HFF-Myc (cell line): ENCODE measurements at regions not wholly inside any gene's neighbourhood (a gene's known extent, or its start where the extent isn't known, plus 50 kb on each side); places are given as distances from the start of the nearest gene placed in this dataset.
"Not testable (repeated sequence)": the region's sequence is repeated elsewhere in the genome, so short reads cannot be mapped to it uniquely, and the experiment has no call there.

Experiments
- DNase-seq: peaks from one replicate; pipeline ENCODE4 v3.0.0-alpha.2; 2011; ENCODE audit warnings: low read depth; ENCODE audit errors: extremely low read depth
- H3K4me3 ChIP-seq: replicated peaks from 2 replicates; pipeline ENCODE4 v1.5.1; 2011; ENCODE audit warnings: low read depth, mild to moderate bottlenecking, control low read depth, low read length
- TF ChIP-seq, protein P1 (sequence below): IDR thresholded peaks from 2 replicates; pipeline ENCODE4 v1.5.1; 2012; ENCODE audit warnings: mild to moderate bottlenecking, low read depth, low read length, control low read depth; ENCODE audit errors: missing control alignments

DNA sequence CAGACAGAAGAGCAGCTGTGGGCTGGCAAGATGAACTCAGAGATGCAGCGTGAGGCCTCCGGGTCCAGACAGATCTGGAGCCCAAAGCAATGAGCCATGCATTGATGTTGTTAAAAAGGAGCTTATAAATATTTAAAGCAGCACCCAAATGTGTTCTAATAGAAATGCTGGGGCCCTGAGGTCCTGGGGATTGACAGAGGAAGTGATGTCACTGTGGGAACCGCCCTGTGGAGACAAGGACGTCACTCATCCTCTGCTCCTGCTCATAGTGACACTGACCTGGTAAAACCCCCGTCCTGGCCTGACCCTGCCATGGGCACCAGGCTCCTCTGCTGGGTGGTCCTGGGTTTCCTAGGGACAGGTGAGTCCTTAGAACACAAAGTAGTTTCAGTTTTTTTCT, 197.0 kb upstream of the PRSS58 start:
- DNase-seq, result no peak
- TF ChIP-seq, protein P1, sequence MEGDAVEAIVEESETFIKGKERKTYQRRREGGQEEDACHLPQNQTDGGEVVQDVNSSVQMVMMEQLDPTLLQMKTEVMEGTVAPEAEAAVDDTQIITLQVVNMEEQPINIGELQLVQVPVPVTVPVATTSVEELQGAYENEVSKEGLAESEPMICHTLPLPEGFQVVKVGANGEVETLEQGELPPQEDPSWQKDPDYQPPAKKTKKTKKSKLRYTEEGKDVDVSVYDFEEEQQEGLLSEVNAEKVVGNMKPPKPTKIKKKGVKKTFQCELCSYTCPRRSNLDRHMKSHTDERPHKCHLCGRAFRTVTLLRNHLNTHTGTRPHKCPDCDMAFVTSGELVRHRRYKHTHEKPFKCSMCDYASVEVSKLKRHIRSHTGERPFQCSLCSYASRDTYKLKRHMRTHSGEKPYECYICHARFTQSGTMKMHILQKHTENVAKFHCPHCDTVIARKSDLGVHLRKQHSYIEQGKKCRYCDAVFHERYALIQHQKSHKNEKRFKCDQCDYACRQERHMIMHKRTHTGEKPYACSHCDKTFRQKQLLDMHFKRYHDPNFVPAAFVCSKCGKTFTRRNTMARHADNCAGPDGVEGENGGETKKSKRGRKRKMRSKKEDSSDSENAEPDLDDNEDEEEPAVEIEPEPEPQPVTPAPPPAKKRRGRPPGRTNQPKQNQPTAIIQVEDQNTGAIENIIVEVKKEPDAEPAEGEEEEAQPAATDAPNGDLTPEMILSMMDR, result no peak
- H3K4me3 ChIP-seq, result no peak overlapping the region

DNA sequence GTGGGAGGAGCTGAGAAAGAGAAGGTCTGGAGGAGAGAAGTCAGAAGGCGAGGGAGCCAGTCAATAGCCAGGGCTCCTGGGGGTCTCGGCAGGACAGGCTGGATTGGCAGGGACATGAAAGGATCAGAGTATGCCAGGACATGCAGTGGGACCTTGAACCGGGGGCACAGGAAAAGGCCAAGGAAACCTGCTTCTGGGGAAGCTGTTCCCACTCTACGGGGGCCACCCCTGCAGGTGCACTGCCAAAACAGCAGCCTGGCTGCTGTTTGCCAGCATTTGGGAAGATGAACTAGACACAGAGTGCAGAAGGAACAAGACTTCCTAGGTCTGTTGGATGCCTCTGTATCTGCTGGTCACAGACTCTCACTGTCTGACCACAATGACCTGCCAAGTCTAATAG, 194.9 kb upstream of the PRSS58 start:
- no peak for DNase-seq
- TF ChIP-seq, protein P1, result no peak
- no peak overlapping the region for H3K4me3 ChIP-seq

DNA sequence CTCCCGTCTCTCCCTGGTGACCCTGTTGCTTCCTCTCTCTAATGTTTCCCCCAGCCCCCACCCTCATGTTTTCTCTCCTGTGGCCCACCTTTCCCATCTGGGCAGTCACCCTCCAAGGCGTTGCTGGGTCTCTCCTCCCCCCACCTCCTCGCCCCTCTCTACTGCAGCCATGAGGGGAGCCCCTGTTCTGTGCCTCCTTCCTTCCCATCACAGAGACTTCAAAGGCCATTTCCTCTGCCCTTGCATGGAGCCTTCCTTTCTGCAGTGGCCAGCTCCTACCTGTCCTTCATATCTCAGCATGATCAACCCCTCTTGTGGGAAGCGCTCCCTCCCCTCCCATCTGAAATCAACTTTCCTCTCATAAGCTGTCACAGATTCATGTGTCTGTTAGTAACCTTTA, 194.0 kb upstream of the PRSS58 start:
- no peak for DNase-seq
- TF ChIP-seq, protein P1, result no peak

DNA sequence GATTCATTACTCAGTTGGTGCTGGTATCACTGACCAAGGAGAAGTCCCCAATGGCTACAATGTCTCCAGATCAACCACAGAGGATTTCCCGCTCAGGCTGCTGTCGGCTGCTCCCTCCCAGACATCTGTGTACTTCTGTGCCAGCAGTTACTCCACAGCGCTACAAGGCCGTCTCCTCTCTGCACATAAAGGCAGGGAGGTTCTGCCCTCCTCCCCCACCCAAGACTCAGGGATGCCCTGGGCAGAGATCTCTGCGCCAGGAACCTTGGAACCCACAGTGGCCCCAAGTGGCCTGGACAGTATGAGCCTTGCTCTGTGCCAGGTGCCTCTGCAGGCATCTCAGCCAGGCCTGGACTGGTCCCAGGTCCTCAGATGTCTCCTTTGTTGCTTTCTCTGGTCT, 193.4 kb upstream of the PRSS58 start:
- TF ChIP-seq, protein P1, result no peak
- no peak overlapping the region for H3K4me3 ChIP-seq

More for the DNA sequence above, 194.0 kb upstream of the PRSS58 start:
- no peak overlapping the region for H3K4me3 ChIP-seq

DNA sequence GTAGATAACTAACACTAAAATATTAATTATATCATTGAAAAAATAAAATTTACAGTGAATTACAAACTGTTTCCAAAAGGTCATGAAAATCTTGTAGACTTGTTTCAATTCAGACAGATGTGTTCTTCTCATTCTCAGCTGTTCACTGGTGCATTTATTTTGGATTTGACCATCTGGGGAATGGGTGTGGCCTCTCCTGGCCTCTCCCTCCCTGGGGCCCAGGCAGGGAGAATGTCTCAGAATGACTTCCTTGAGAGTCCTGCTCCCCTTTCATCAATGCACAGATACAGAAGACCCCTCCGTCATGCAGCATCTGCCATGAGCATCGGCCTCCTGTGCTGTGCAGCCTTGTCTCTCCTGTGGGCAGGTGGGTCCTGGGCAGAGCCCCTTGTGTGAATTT, 192.8 kb upstream of the PRSS58 start:
- no peak overlapping the region for H3K4me3 ChIP-seq
- DNase-seq, result no peak
- TF ChIP-seq, protein P1, result no peak

More for the DNA sequence above, 193.4 kb upstream of the PRSS58 start:
- DNase-seq, result no peak

DNA sequence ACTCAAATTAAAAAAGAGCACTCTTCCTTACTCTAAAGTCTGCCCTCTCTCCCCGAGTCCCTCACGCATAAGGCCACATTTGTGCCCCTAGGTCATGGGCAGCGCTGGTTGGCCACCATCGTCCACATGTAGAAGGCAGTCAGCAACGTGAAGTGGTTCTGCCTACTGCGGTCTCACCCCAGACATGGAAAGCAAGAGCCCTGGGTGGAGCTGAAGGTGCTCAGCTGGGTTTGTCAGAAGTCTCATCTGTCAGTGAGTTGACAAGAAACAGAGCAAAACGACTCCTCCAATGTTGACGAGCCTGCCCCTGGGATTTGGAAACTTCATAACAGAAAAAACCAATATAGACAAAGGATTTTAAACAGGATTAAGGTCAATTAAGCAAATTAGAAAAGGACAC, 192.3 kb upstream of the PRSS58 start:
- no peak for DNase-seq
- no peak overlapping the region for H3K4me3 ChIP-seq
- TF ChIP-seq, protein P1, result no peak

DNA sequence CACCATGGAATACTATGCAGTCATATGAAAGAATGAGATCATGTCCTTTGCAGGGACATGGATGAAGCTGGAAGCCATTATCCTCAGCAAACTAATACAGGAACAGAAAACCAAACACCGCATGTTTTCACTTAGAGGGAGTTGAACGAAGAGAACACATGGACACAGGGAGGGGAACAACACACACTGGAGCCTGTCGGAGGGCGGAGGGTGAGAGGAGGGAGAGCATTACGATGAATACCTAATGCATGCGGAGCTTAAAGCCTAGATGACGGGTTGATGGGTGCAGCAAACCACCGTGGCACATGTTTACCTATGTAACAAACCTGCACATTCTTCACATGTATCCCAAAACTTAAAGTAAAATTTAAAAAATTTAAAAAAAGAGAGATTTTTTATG, 191.0 kb upstream of the PRSS58 start:
- DNase-seq, H3K4me3 ChIP-seq: not testable (repeated sequence)
